Lung (tissue), 11 donors: ENCODE measurements at regions not wholly inside any gene's neighbourhood (a gene's known extent, or its start where the extent isn't known, plus 50 kb on each side); places are given as distances from the start of the nearest gene placed in this dataset.

Experiments
- ATAC-seq: fragments of 200-7000 bp; cut with Tn5 transposase; one replicate; pipeline ENCODE4 v1.9.1; 2020; ENCODE audit warnings: moderate number of reproducible peaks; ENCODE audit not compliant: insufficient read depth, low FRiP score
- DNase-seq, 3 donors: peaks; one replicate each; pipeline ENCODE4 v3.0.0-alpha.2; 2013 to 2017
- H3K27ac ChIP-seq, 2 donors: one replicate each; pipeline ENCODE4 v1.5.1; 2013; ENCODE audit warnings: mild to moderate bottlenecking in 2 of 2, moderate library complexity in 2 of 2, control low read depth in 1 of 2, inconsistent platforms in 1 of 2, low read depth in 1 of 2, low read length in 1 of 2
- H3K27me3 ChIP-seq, 3 donors: one replicate each; pipeline ENCODE4 v1.5.1; 2013; ENCODE audit warnings: low read length in 2 of 3; ENCODE audit not compliant: control insufficient read depth in 3 of 3, insufficient read depth in 3 of 3
- H3K36me3 ChIP-seq, 4 donors: one replicate each; pipeline ENCODE4 v1.5.1; 2013; ENCODE audit warnings: low read length in 4 of 4, mild to moderate bottlenecking in 1 of 4, moderate library complexity in 1 of 4; ENCODE audit not compliant: control insufficient read depth in 4 of 4, insufficient read depth in 4 of 4
- H3K4me1 ChIP-seq, 5 donors: one replicate each; pipeline ENCODE4 v1.5.1; 2013; ENCODE audit warnings: low read length in 5 of 5, mild to moderate bottlenecking in 2 of 5, moderate library complexity in 1 of 5; ENCODE audit not compliant: control insufficient read depth in 5 of 5, insufficient read depth in 5 of 5
- H3K4me3 ChIP-seq: one replicate; pipeline ENCODE4 v1.5.1; 2013; ENCODE audit warnings: mild to moderate bottlenecking, control low read depth, moderate library complexity
- H3K9ac ChIP-seq, 2 donors: one replicate each; pipeline ENCODE4 v1.5.1; 2013; ENCODE audit warnings: low read length in 2 of 2, control low read depth in 1 of 2; ENCODE audit not compliant: insufficient read depth in 1 of 2
- H3K9me3 ChIP-seq, 4 donors: one replicate each; pipeline ENCODE4 v1.5.1; 2013; ENCODE audit warnings: low read length in 3 of 4, mild to moderate bottlenecking in 1 of 4, moderate library complexity in 1 of 4; ENCODE audit not compliant: control insufficient read depth in 4 of 4, insufficient read depth in 3 of 4
- CTCF ChIP-seq: IDR thresholded peaks from 2 replicates; pipeline ENCODE4 v1.5.1; 2012; ENCODE audit warnings: mild to moderate bottlenecking; ENCODE audit errors: control extremely low read depth, extremely low read depth
- WGBS, 2 donors: extraction: QIAGEN DNeasy Blood & Tissue Kit; methylation state at CpG; one replicate each; pipeline ENCODE4 v1.1.7; 2013; 5-methylcytosine and 5-hydroxymethylcytosine counted together
- donor health status: control.
- donor health status: control.
- donor health status: Bipolar disorder and iron deficiency.
- donor health status: healthy.
- donor health status: DM: yes; HTN: yes; CAD: no.

- peaks cover 0 to 3% (median 0%) of the 10 kb centered on the region in 3 donors for H3K27me3 ChIP-seq
- H3K4me3 ChIP-seq, result no peak overlapping the region
- H3K27ac ChIP-seq, result no peak overlapping the region
- H3K4me1 ChIP-seq, result peaks cover 4 to 33% (median 14%) of the 10 kb centered on the region in 5 donors
- no peak for DNase-seq
- no peak overlapping the region for H3K9ac ChIP-seq
- no peaks in the 10 kb centered on the region for H3K9me3 ChIP-seq
- no peak for ATAC-seq
- TF ChIP-seq CTCF, result no peak
- 95 to 97% methylated on average over 4 of the region's 4 CpGs for WGBS, 2 donors
- H3K36me3 ChIP-seq, result no peaks in the 10 kb centered on the region
Observed at GRCh38 chr2:15736396-15737180, 144.9 kb downstream of the DDX1 start.

- H3K4me3 ChIP-seq, result no peak overlapping the region
- H3K9ac ChIP-seq, result no peak overlapping the region
- no peaks in the 10 kb centered on the region for H3K36me3 ChIP-seq
- no peak for TF ChIP-seq CTCF
- peaks cover 4 to 25% (median 14%) of the 10 kb centered on the region in 5 donors for H3K4me1 ChIP-seq
- WGBS, 2 donors, result 91 to 94% methylated on average over 5 of the region's 5 CpGs
- no peaks in the 10 kb centered on the region for H3K27me3 ChIP-seq
- no peak overlapping the region for H3K27ac ChIP-seq
- H3K9me3 ChIP-seq, result peaks cover 0 to 3% (median 1%) of the 10 kb centered on the region in 4 donors
- no peak for DNase-seq
- ATAC-seq, result no peak
Observed at GRCh38 chr2:15737314-15738224, 145.9 kb downstream of the DDX1 start.

- H3K9me3 ChIP-seq, result peaks cover 0 to 3% (median 1%) of the 10 kb centered on the region in 4 donors
- H3K36me3 ChIP-seq, result no peaks in the 10 kb centered on the region
- no peak overlapping the region for H3K9ac ChIP-seq
- DNase-seq, result no peak
- WGBS, 2 donors, result 94 to 96% methylated on average over 7 of the region's 7 CpGs
- no peak for TF ChIP-seq CTCF
- H3K4me1 ChIP-seq, result peaks cover 4 to 22% (median 14%) of the 10 kb centered on the region in 5 donors
- H3K27ac ChIP-seq, result no peak overlapping the region
- H3K4me3 ChIP-seq, result no peak overlapping the region
- H3K27me3 ChIP-seq, result no peaks in the 10 kb centered on the region
- ATAC-seq, result no peak
Observed at GRCh38 chr2:15738225-15738546, 146.5 kb downstream of the DDX1 start.
